Neural progenitor cell (in vitro differentiated cells): ENCODE measurements at regions not wholly inside any gene's neighbourhood (a gene's known extent, or its start where the extent isn't known, plus 50 kb on each side); places are given as distances from the start of the nearest gene placed in this dataset.

Experiments used
- DNase-seq: peaks from one replicate; pipeline ENCODE4 v3.0.0-alpha.2; 2016; ENCODE audit warnings: low spot score
- H2AFZ ChIP-seq: fragments of 200-600 bp; sonication (generic); replicated peaks from 2 replicates; pipeline ENCODE4 v1.6.1; 2016; ENCODE audit warnings: antibody characterized with exemption
- H3F3A ChIP-seq: fragments of 200-600 bp; sonication (generic); 2 replicates; pipeline ENCODE4 v1.6.1; 2016; ENCODE audit warnings: antibody characterized with exemption, low read depth
- H3K27ac ChIP-seq: fragments of 200-600 bp; sonication (generic); 2 replicates; pipeline ENCODE4 v1.5.1; 2016; ENCODE audit warnings: mild to moderate bottlenecking
- H3K27me3 ChIP-seq: fragments of 200-600 bp; sonication (generic); 2 replicates; pipeline ENCODE4 v1.6.1; 2016; ENCODE audit warnings: mild to moderate bottlenecking, moderate library complexity
- H3K36me3 ChIP-seq: fragments of 200-600 bp; sonication (generic); 2 replicates; pipeline ENCODE4 v1.5.1; 2016
- H3K4me1 ChIP-seq: fragments of 200-600 bp; sonication (generic); 2 replicates; pipeline ENCODE4 v1.6.1; 2016; ENCODE audit warnings: mixed run types
- H3K4me2 ChIP-seq: fragments of 200-600 bp; sonication (generic); 2 replicates; pipeline ENCODE4 v1.6.1; 2016
- H3K4me3 ChIP-seq: fragments of 200-600 bp; sonication (generic); 2 replicates; pipeline ENCODE4 v1.5.1; 2016
- H3K79me2 ChIP-seq: fragments of 200-600 bp; sonication (generic); 2 replicates; pipeline ENCODE4 v1.6.1; 2016; ENCODE audit warnings: low read depth
- H3K9ac ChIP-seq: fragments of 200-600 bp; sonication (generic); 2 replicates; pipeline ENCODE4 v1.6.1; 2016
- H3K9me3 ChIP-seq: fragments of 200-600 bp; sonication (generic); 2 replicates; pipeline ENCODE4 v1.5.1; 2016; ENCODE audit warnings: low read depth
- H4K20me1 ChIP-seq: fragments of 200-600 bp; sonication (generic); 2 replicates; pipeline ENCODE4 v1.6.1; 2016; ENCODE audit warnings: low read depth
- H3K27ac Mint-ChIP-seq: 3 replicates; pipeline ENCODE4 v1.8.0; 2021; ENCODE audit warnings: mixed read lengths
- H3K27me3 Mint-ChIP-seq: 2 replicates; pipeline ENCODE4 v1.8.0; 2022; ENCODE audit warnings: low read depth, mild to moderate bottlenecking, inconsistent platforms, moderate library complexity, mixed read lengths; ENCODE audit not compliant: insufficient read depth
- H3K36me3 Mint-ChIP-seq: 3 replicates; pipeline ENCODE4 v1.8.0; 2021; ENCODE audit warnings: mixed read lengths
- H3K4me1 Mint-ChIP-seq: 3 replicates; pipeline ENCODE4 v1.8.0; 2021; ENCODE audit warnings: mixed read lengths
- H3K4me3 Mint-ChIP-seq: 3 replicates; pipeline ENCODE4 v1.8.0; 2021; ENCODE audit warnings: mild to moderate bottlenecking, moderate library complexity, mixed read lengths
- H3K9me3 Mint-ChIP-seq: 3 replicates; pipeline ENCODE4 v1.8.0; 2020; ENCODE audit warnings: mixed read lengths
- EZH2 ChIP-seq: fragments of 200-600 bp; sonication (generic); IDR thresholded peaks from 2 replicates; pipeline ENCODE4 v1.6.1; 2017; ENCODE audit warnings: antibody characterized with exemption, mild to moderate bottlenecking, moderate library complexity
- EZH2phosphoT487 ChIP-seq: fragments of 200-600 bp; sonication (generic); IDR thresholded peaks from 2 replicates; pipeline ENCODE4 v1.6.1; 2017; ENCODE audit warnings: antibody characterized with exemption
- TF ChIP-seq, protein P1 (sequence below): fragments of 200-600 bp; sonication (generic); IDR thresholded peaks from 2 replicates; pipeline ENCODE4 v1.5.1; 2017; ENCODE audit warnings: antibody characterized with exemption, mild to moderate bottlenecking

DNA sequence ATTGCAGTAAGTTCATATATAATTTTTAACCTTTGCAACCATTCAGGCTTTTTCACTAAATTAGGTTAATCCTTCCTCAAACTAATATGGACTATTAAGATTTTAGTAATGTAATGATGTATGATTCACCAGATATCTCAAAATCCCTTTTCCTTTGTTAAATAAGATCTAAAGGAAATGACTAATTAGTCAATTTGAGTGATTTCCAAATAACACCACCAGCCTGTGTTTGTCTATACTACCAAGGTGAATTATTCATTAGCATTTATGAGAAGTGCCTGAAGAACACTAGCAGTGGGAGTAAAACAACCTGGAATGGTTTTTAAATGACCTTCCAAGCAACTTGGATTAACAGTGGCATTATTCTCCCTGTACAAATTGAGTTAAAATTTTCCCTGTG lies 670.6 kb upstream of the PKN2 start:
- no peaks in the 10 kb centered on the region for H3K79me2 ChIP-seq
- H3K36me3 Mint-ChIP-seq = no peaks in the 10 kb centered on the region
- no peak overlapping the region for H3K4me3 Mint-ChIP-seq
- no peaks in the 10 kb centered on the region for H4K20me1 ChIP-seq
- H3K9me3 Mint-ChIP-seq = no peaks in the 10 kb centered on the region
- H3K4me2 ChIP-seq = no peak overlapping the region
- TF ChIP-seq EZH2phosphoT487 = no peak
- TF ChIP-seq EZH2 = no peak
- TF ChIP-seq, protein P1, sequence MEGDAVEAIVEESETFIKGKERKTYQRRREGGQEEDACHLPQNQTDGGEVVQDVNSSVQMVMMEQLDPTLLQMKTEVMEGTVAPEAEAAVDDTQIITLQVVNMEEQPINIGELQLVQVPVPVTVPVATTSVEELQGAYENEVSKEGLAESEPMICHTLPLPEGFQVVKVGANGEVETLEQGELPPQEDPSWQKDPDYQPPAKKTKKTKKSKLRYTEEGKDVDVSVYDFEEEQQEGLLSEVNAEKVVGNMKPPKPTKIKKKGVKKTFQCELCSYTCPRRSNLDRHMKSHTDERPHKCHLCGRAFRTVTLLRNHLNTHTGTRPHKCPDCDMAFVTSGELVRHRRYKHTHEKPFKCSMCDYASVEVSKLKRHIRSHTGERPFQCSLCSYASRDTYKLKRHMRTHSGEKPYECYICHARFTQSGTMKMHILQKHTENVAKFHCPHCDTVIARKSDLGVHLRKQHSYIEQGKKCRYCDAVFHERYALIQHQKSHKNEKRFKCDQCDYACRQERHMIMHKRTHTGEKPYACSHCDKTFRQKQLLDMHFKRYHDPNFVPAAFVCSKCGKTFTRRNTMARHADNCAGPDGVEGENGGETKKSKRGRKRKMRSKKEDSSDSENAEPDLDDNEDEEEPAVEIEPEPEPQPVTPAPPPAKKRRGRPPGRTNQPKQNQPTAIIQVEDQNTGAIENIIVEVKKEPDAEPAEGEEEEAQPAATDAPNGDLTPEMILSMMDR = no peak
- H3K4me1 Mint-ChIP-seq = peaks cover 10% of the 10 kb centered on the region
- H3K27ac ChIP-seq = no peak overlapping the region
- H3K9ac ChIP-seq = no peak overlapping the region
- H3F3A ChIP-seq = no peaks in the 10 kb centered on the region
- DNase-seq = no peak
- H2AFZ ChIP-seq = no peak overlapping the region
- no peaks in the 10 kb centered on the region for H3K9me3 ChIP-seq
- H3K36me3 ChIP-seq = no peaks in the 10 kb centered on the region
- no peak overlapping the region for H3K4me3 ChIP-seq
- no peaks in the 10 kb centered on the region for H3K4me1 ChIP-seq
- no peak overlapping the region for H3K27ac Mint-ChIP-seq
- no peaks in the 10 kb centered on the region for H3K27me3 ChIP-seq
- H3K27me3 Mint-ChIP-seq = no peaks in the 10 kb centered on the region

DNA sequence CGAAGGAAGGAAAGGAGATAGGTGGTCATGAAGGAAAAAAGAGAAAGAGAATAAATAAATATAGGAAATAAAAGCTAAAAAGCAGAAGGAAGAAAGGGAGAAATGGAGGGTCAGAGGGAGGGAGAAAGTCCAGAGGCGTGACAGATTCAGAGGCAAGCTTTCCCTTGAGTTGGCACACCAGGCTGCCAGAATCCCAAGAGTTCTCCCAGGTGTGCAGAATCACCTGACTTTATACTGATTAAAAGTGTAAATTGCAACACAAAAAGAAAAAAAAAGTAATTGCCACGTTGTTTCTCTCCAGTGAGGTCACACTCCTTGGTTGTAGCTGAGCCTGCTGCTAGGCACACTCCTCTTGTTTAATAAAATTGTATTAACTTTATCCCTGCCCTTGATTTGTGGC lies 669.9 kb upstream of the PKN2 start:
- Histone ChIP-seq H3K36me3 (no peaks in the 10 kb centered on the region), H3K4me3 (no peak overlapping the region), H3K79me2 (no peaks in the 10 kb centered on the region), H3F3A (no peaks in the 10 kb centered on the region), H2AFZ (no peak overlapping the region), H3K4me1 (no peaks in the 10 kb centered on the region), H3K4me2 (no peak overlapping the region), H3K9ac (no peak overlapping the region), H3K9me3 (no peaks in the 10 kb centered on the region), H3K27ac (no peak overlapping the region), H3K27me3 (no peaks in the 10 kb centered on the region), H4K20me1 (no peaks in the 10 kb centered on the region)
- Mint-ChIP-seq H3K27ac (no peak overlapping the region), H3K36me3 (no peaks in the 10 kb centered on the region), H3K9me3 (no peaks in the 10 kb centered on the region), H3K27me3 (no peaks in the 10 kb centered on the region), H3K4me1 (peaks cover 10% of the 10 kb centered on the region), H3K4me3 (no peak overlapping the region)
- no peak for TF ChIP-seq EZH2phosphoT487
- TF ChIP-seq, protein P1 = no peak
- TF ChIP-seq EZH2 = no peak
- no peak for DNase-seq

DNA sequence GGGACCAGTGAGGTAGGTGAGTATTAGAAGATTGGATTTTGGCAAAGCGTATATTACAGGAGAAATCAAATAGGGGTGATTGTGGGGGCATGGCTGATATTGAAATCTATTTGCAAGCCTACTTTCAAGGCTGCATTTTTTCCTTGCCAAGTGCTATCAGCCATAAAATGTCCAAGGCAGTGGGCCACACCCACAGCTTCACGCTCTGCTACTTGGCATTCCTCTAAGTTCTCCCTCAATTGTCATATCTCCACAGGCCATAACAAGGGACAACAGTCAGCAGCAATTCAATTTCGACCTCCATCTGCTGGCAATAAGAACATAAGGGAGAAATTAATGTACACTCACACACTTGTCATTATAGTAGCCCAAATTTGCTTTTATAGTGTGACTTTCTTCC lies 667.1 kb upstream of the PKN2 start:
- Mint-ChIP-seq H3K36me3 (no peaks in the 10 kb centered on the region), H3K4me3 (no peak overlapping the region), H3K9me3 (no peaks in the 10 kb centered on the region), H3K4me1 (peaks cover 10% of the 10 kb centered on the region), H3K27me3 (no peaks in the 10 kb centered on the region), H3K27ac (no peak overlapping the region)
- H3K36me3 ChIP-seq = no peaks in the 10 kb centered on the region
- no peaks in the 10 kb centered on the region for H3K27me3 ChIP-seq
- no peaks in the 10 kb centered on the region for H3K79me2 ChIP-seq
- no peak overlapping the region for H3K9ac ChIP-seq
- no peak overlapping the region for H3K4me3 ChIP-seq
- TF ChIP-seq, protein P1 = no peak
- no peak for TF ChIP-seq EZH2phosphoT487
- TF ChIP-seq EZH2 = no peak
- no peaks in the 10 kb centered on the region for H3F3A ChIP-seq
- H3K4me2 ChIP-seq = no peak overlapping the region
- H4K20me1 ChIP-seq = no peaks in the 10 kb centered on the region
- no peak overlapping the region for H3K27ac ChIP-seq
- DNase-seq = no peak
- H3K9me3 ChIP-seq = no peaks in the 10 kb centered on the region
- no peaks in the 10 kb centered on the region for H3K4me1 ChIP-seq
- no peak overlapping the region for H2AFZ ChIP-seq

DNA sequence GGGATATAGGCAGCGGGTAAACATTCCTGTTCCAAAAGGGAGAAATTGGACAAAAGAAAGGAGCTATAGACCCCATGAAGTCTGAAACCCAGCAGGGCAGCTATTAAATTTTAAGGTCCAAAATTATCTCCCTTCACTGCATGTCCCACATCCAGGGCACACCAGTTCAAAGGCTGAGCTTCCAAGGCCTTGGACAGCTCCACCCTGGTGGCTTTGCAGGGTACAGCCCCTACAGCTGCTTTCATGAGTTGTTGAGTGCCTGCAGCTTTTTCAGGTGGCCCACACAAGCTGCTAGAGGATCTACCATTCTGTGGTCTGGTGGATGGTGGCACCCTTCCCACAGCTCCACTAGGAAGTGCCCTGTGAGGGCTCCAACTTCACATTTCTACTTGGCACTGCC lies 662.5 kb upstream of the PKN2 start:
- H3K4me3 Mint-ChIP-seq = no peak overlapping the region
- no peak overlapping the region for H3K27ac Mint-ChIP-seq
- Histone ChIP-seq H2AFZ (no peak overlapping the region), H3K4me1 (no peaks in the 10 kb centered on the region), H3K4me2 (no peak overlapping the region), H4K20me1 (no peaks in the 10 kb centered on the region), H3K27me3 (no peaks in the 10 kb centered on the region), H3F3A (no peaks in the 10 kb centered on the region), H3K79me2 (no peaks in the 10 kb centered on the region), H3K4me3 (no peak overlapping the region), H3K36me3 (no peaks in the 10 kb centered on the region), H3K9ac (no peak overlapping the region), H3K9me3 (no peaks in the 10 kb centered on the region), H3K27ac (no peak overlapping the region)
- TF ChIP-seq EZH2phosphoT487 = no peak
- TF ChIP-seq, protein P1 = no peak
- no peak for TF ChIP-seq EZH2
- no peak for DNase-seq
- peaks cover 7% of the 10 kb centered on the region for H3K4me1 Mint-ChIP-seq
- H3K9me3 Mint-ChIP-seq = no peaks in the 10 kb centered on the region
- no peaks in the 10 kb centered on the region for H3K27me3 Mint-ChIP-seq
- H3K36me3 Mint-ChIP-seq = no peaks in the 10 kb centered on the region
